Glutamatergic neuron (in vitro differentiated cells): ENCODE measurements at regions not wholly inside any gene's neighbourhood (a gene's known extent, or its start where the extent isn't known, plus 50 kb on each side); places are given as distances from the start of the nearest gene placed in this dataset.
"Not testable (repeated sequence)": the region's sequence is repeated elsewhere in the genome, so short reads cannot be mapped to it uniquely, and the experiment has no call there.

Experiments
- DNase-seq: peaks from one replicate; pipeline ENCODE4 v3.0.0; 2022
- H3K27ac Mint-ChIP-seq: one replicate; pipeline ENCODE4 v1.8.0; 2020; ENCODE audit warnings: mild to moderate bottlenecking, mixed read lengths, inconsistent platforms; ENCODE audit not compliant: unreplicated experiment
- H3K27me3 Mint-ChIP-seq: one replicate; pipeline ENCODE4 v1.8.0; 2020; ENCODE audit warnings: mild to moderate bottlenecking, moderate library complexity, mixed read lengths, inconsistent platforms; ENCODE audit not compliant: unreplicated experiment
- H3K36me3 Mint-ChIP-seq: one replicate; pipeline ENCODE4 v1.8.0; 2020; ENCODE audit warnings: mild to moderate bottlenecking, mixed read lengths, inconsistent platforms; ENCODE audit not compliant: unreplicated experiment
- H3K4me1 Mint-ChIP-seq: one replicate; pipeline ENCODE4 v1.8.0; 2020; ENCODE audit warnings: mild to moderate bottlenecking, low read depth, mixed read lengths, inconsistent platforms; ENCODE audit not compliant: unreplicated experiment
- H3K4me3 Mint-ChIP-seq: one replicate; pipeline ENCODE4 v1.8.0; 2020; ENCODE audit warnings: mild to moderate bottlenecking, mixed read lengths, inconsistent platforms; ENCODE audit not compliant: unreplicated experiment
- H3K9me3 Mint-ChIP-seq: one replicate; pipeline ENCODE4 v1.8.0; 2020; ENCODE audit warnings: mild to moderate bottlenecking, moderate library complexity, mixed read lengths, inconsistent platforms; ENCODE audit not compliant: unreplicated experiment
- CTCF ChIP-seq: fragments of 200-600 bp; sonication (generic); IDR thresholded peaks from one replicate; pipeline ENCODE4 v1.5.0; 2021; ENCODE audit not compliant: partially characterized antibody, unreplicated experiment

- TF ChIP-seq CTCF = no peak
- DNase-seq = no peak
- Mint-ChIP-seq H3K27ac (no peak overlapping the region), H3K9me3 (peaks cover 3% of the 10 kb centered on the region), H3K4me1 (peaks cover 22% of the 10 kb centered on the region), H3K36me3 (no peaks in the 10 kb centered on the region), H3K4me3 (no peak overlapping the region), H3K27me3 (peaks cover 4% of the 10 kb centered on the region)
Observed at GRCh38 chr18:63054901-63055584, 264.5 kb downstream of the BCL2 start.

- no peaks in the 10 kb centered on the region for H3K27me3 Mint-ChIP-seq
- H3K27ac Mint-ChIP-seq = no peak overlapping the region
- H3K4me3 Mint-ChIP-seq = no peak overlapping the region
- peaks cover 8% of the 10 kb centered on the region for H3K4me1 Mint-ChIP-seq
- H3K9me3 Mint-ChIP-seq = no peaks in the 10 kb centered on the region
- DNase-seq = no peak
- TF ChIP-seq CTCF = no peak
- peaks cover 3% of the 10 kb centered on the region for H3K36me3 Mint-ChIP-seq
Observed at GRCh38 chr18:63051928-63052327, 267.6 kb downstream of the BCL2 start.

- not testable (repeated sequence) for H3K9me3 Mint-ChIP-seq, H3K36me3 Mint-ChIP-seq, H3K4me3 Mint-ChIP-seq, H3K4me1 Mint-ChIP-seq, DNase-seq, H3K27me3 Mint-ChIP-seq, H3K27ac Mint-ChIP-seq
Observed at GRCh38 chr18:63050667-63051395, 268.7 kb downstream of the BCL2 start.

- no peaks in the 10 kb centered on the region for H3K4me1 Mint-ChIP-seq
- no peaks in the 10 kb centered on the region for H3K27me3 Mint-ChIP-seq
- peaks cover 3% of the 10 kb centered on the region for H3K36me3 Mint-ChIP-seq
- TF ChIP-seq CTCF = no peak
- no peak for DNase-seq
- H3K27ac Mint-ChIP-seq = no peak overlapping the region
- H3K9me3 Mint-ChIP-seq = no peaks in the 10 kb centered on the region
- no peak overlapping the region for H3K4me3 Mint-ChIP-seq
Observed at GRCh38 chr18:63046375-63046774, 273.2 kb downstream of the BCL2 start.

- H3K4me1 Mint-ChIP-seq = no peaks in the 10 kb centered on the region
- H3K27ac Mint-ChIP-seq = no peak overlapping the region
- H3K36me3 Mint-ChIP-seq = peaks cover 4% of the 10 kb centered on the region
- no peaks in the 10 kb centered on the region for H3K9me3 Mint-ChIP-seq
- DNase-seq = no peak
- no peak for TF ChIP-seq CTCF
- peaks cover 1% of the 10 kb centered on the region for H3K27me3 Mint-ChIP-seq
- no peak overlapping the region for H3K4me3 Mint-ChIP-seq
Observed at GRCh38 chr18:63043516-63043915, 276.1 kb downstream of the BCL2 start.
